ENCODE measurements at regions not wholly inside any gene's neighbourhood (a gene's known extent, or its start where the extent isn't known, plus 50 kb on each side); places are given as distances from the start of the nearest gene placed in this dataset.

DNA sequence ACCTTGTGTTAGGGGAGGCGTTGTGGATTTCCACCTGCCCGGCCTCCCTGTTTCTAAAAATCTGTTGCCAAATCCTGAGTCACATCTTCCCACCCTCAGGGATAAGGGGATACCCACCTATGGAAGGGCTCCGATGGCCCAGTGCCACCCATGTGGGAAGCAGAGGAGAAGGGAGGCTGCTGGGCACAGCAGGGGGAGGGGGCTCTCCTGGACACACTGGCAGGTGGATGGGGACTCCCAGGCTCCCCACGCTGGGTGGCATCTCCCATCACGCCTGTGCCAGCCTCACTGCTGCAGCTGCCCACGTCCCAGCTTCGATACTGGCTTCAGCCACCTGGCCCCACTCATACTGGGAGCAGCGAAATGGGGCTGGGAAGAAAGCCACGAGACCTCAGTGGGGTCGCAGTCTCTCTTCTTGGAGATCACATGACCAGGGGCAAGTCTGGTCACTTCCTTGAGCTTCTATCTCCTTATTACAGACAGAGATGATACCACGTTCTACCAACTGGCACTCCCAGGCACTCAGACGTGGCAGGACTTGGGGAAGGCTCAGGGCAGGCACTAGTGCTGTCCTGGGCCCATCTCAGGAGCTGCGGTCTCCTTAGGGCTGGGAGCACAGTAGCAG is 72.2 kb downstream of the PITPNM2 start:
- TF ChIP-seq, protein P1, sequence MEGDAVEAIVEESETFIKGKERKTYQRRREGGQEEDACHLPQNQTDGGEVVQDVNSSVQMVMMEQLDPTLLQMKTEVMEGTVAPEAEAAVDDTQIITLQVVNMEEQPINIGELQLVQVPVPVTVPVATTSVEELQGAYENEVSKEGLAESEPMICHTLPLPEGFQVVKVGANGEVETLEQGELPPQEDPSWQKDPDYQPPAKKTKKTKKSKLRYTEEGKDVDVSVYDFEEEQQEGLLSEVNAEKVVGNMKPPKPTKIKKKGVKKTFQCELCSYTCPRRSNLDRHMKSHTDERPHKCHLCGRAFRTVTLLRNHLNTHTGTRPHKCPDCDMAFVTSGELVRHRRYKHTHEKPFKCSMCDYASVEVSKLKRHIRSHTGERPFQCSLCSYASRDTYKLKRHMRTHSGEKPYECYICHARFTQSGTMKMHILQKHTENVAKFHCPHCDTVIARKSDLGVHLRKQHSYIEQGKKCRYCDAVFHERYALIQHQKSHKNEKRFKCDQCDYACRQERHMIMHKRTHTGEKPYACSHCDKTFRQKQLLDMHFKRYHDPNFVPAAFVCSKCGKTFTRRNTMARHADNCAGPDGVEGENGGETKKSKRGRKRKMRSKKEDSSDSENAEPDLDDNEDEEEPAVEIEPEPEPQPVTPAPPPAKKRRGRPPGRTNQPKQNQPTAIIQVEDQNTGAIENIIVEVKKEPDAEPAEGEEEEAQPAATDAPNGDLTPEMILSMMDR (IDR thresholded peaks at IDR 0.05): no peak
- TF ChIP-seq POLR2A (IDR thresholded peaks at IDR 0.05): no peak

Measured in ovary (tissue), 3 donors.